ENCODE measurements at regions not wholly inside any gene's neighbourhood (a gene's known extent, or its start where the extent isn't known, plus 50 kb on each side); places are given as distances from the start of the nearest gene placed in this dataset.

- Histone ChIP-seq H3K4me3 (ENCODE audit: insufficient read depth, low read depth, low read length) (no peak overlapping the region), H2BK20ac (ENCODE audit: low read depth, low read length) (no peak overlapping the region), H4K8ac (ENCODE audit: low read depth in 2 of 2, low read length in 2 of 2) (no peak overlapping the region), H3K9me3 (ENCODE audit: control insufficient read depth, insufficient read depth, low read length) (no peaks in the 10 kb centered on the region), H2AFZ (replicated peaks; ENCODE audit: low read length, poor library complexity) (no peak overlapping the region), H3K9me1 (ENCODE audit: insufficient read depth, low read length) (no peaks in the 10 kb centered on the region), H2AK9ac (replicated peaks; ENCODE audit: low read depth, low read length, poor library complexity) (no peak overlapping the region), H4K5ac (ENCODE audit: low read depth, low read length) (no peak overlapping the region), H2BK15ac (ENCODE audit: low read depth, low read length) (no peak overlapping the region), H3K4me2 (ENCODE audit: low read depth, low read length) (no peak overlapping the region), H3K79me1 (ENCODE audit: low read depth in 1 of 2, low read length in 2 of 2) (no peaks in the 10 kb centered on the region), H3K27ac (ENCODE audit: insufficient read depth, low read length) (no peak overlapping the region), H3K4me1 (ENCODE audit: control insufficient read depth, insufficient read depth, low read length) (no peaks in the 10 kb centered on the region), H3K27me3 (ENCODE audit: control insufficient read depth, insufficient read depth, low read length) (peaks cover 4% of the 10 kb centered on the region; the same call in 1 of the 2 replicates), H3K9ac (ENCODE audit: low read depth, low read length) (no peak overlapping the region), H4K20me1 (ENCODE audit: insufficient read depth, low read length) (no peaks in the 10 kb centered on the region), H2BK5ac (ENCODE audit: low read depth, low read length, poor library complexity, severe bottlenecking) (no peak overlapping the region), H2BK120ac (ENCODE audit: low read depth, low read length) (no peak overlapping the region), H2AK5ac (ENCODE audit: low read depth, low read length) (no peak overlapping the region), H3K36me3 (ENCODE audit: control insufficient read depth, insufficient read depth, low read length) (no peaks in the 10 kb centered on the region), H4K91ac (ENCODE audit: insufficient read depth, low read depth, low read length) (no peak overlapping the region), H3K56ac (ENCODE audit: extremely low read depth, insufficient read depth, low read length) (no peak overlapping the region), H3K23ac (ENCODE audit: low read depth, low read length) (no peak overlapping the region), H3K18ac (ENCODE audit: low read depth, low read length) (no peak overlapping the region), H3K4ac (ENCODE audit: low read depth, low read length) (no peak overlapping the region), H3K14ac (replicated peaks; ENCODE audit: low read depth, low read length) (no peak overlapping the region)
- intact Hi-C loops (cut with micrococcal nuclease): loop anchor here (10.0 kb wide), 1 partner anchor 45 kb away; no protein-coding TSS in a partner anchor
- no TSS peak for BruUV-seq (replicated peaks)
- TF ChIP-seq, protein P1, sequence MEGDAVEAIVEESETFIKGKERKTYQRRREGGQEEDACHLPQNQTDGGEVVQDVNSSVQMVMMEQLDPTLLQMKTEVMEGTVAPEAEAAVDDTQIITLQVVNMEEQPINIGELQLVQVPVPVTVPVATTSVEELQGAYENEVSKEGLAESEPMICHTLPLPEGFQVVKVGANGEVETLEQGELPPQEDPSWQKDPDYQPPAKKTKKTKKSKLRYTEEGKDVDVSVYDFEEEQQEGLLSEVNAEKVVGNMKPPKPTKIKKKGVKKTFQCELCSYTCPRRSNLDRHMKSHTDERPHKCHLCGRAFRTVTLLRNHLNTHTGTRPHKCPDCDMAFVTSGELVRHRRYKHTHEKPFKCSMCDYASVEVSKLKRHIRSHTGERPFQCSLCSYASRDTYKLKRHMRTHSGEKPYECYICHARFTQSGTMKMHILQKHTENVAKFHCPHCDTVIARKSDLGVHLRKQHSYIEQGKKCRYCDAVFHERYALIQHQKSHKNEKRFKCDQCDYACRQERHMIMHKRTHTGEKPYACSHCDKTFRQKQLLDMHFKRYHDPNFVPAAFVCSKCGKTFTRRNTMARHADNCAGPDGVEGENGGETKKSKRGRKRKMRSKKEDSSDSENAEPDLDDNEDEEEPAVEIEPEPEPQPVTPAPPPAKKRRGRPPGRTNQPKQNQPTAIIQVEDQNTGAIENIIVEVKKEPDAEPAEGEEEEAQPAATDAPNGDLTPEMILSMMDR (conservative IDR thresholded peaks at IDR 0.05; ENCODE audit: low read depth, low read length): no peak
- no peak for TF ChIP-seq BHLHE40 (IDR thresholded peaks at IDR 0.05; ENCODE audit: low read depth, low read length)
- no peak for TF ChIP-seq POLR2A (IDR thresholded peaks at IDR 0.05; ENCODE audit: low read depth, low read length)
- no peak for TF ChIP-seq RFX5 (IDR thresholded peaks at IDR 0.05; ENCODE audit: low read depth, low read length)
- TF ChIP-seq CHD1 (IDR thresholded peaks at IDR 0.05; ENCODE audit: low read depth, low read length): no peak
- TF ChIP-seq NFE2L2 (IDR thresholded peaks at IDR 0.05; ENCODE audit: low read depth, low read length): no peak
- no peak for TF ChIP-seq MAZ (IDR thresholded peaks at IDR 0.05; ENCODE audit: borderline replicate concordance, low read depth, low read length)
- TF ChIP-seq RCOR1 (IDR thresholded peaks at IDR 0.05; ENCODE audit: insufficient replicate concordance, low read length): no peak
- no peak for TF ChIP-seq FOS (IDR thresholded peaks at IDR 0.05; ENCODE audit: low read depth, low read length)
- TF ChIP-seq, protein P2, sequence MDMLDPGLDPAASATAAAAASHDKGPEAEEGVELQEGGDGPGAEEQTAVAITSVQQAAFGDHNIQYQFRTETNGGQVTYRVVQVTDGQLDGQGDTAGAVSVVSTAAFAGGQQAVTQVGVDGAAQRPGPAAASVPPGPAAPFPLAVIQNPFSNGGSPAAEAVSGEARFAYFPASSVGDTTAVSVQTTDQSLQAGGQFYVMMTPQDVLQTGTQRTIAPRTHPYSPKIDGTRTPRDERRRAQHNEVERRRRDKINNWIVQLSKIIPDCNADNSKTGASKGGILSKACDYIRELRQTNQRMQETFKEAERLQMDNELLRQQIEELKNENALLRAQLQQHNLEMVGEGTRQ (IDR thresholded peaks at IDR 0.05; ENCODE audit: low read depth, low read length): no peak
- TF ChIP-seq RAD21 (IDR thresholded peaks at IDR 0.05; ENCODE audit: low read length): no peak
- TF ChIP-seq SMC3 (IDR thresholded peaks at IDR 0.05; ENCODE audit: low read depth, low read length): no peak
- TF ChIP-seq CEBPB (IDR thresholded peaks at IDR 0.05; ENCODE audit: low read depth, low read length): no peak
- TF ChIP-seq ELK1 (IDR thresholded peaks at IDR 0.05; ENCODE audit: borderline replicate concordance, low read depth, low read length): no peak
- TF ChIP-seq MXI1 (IDR thresholded peaks at IDR 0.05; ENCODE audit: borderline replicate concordance, low read depth, low read length): no peak
- no peak for TF ChIP-seq MAFK (IDR thresholded peaks at IDR 0.05; ENCODE audit: low read depth, low read length)
- dilution Hi-C loops (cut with HindIII; ENCODE audit: low sequenced_read_pairs, unreplicated experiment): no loop called here
- CTCF ChIA-PET: no interaction called here
- DNase-seq: no peak
- POLR2A ChIA-PET (ENCODE audit: unreplicated experiment): no interaction called here
- ATAC-seq (ENCODE audit: low read depth): no peak
- WGBS, 2 experiments (ENCODE audit: extremely low coverage in 2 of 2, insufficient read length in 1 of 2): no CpG with 5 or more reads among the region's 5 CpGs
- in situ Hi-C loops (cut with MboI; ENCODE audit: low sequenced_read_pairs): no loop called here
These were observed 402.9 kb downstream of the MLLT3 start for GRCh38 chr9:20219437-20219836.
